SK-N-SH treated with all-trans-retinoic acid at 6 μM for 48 hours (cell line): ENCODE measurements at regions not wholly inside any gene's neighbourhood (a gene's known extent, or its start where the extent isn't known, plus 50 kb on each side); places are given as distances from the start of the nearest gene placed in this dataset.

ENCODE experiments used
- ATAC-seq: fragments of 200-7000 bp; cut with Tn5 transposase; 3 replicates; pipeline ENCODE4 v1.9.1; 2020; ENCODE audit warnings: mild to moderate bottlenecking, moderate library complexity
- ARNTL ChIP-seq: fragments of 450-650 bp; formaldehyde crosslinking; IDR thresholded peaks from 2 replicates; pipeline ENCODE4 v1.5.0; 2020; ENCODE audit warnings: low read depth, mild to moderate bottlenecking, moderate library complexity, borderline replicate concordance
- BACH2 ChIP-seq: fragments of 250-450 bp; sonication (Bioruptor Pico); IDR thresholded peaks from 2 replicates; pipeline ENCODE4 v1.9.0; 2021; ENCODE audit warnings: mild to moderate bottlenecking, borderline replicate concordance
- ISL1 ChIP-seq: fragments of 250-450 bp; sonication (Bioruptor Pico); IDR thresholded peaks from 2 replicates; pipeline ENCODE4 v2.1.2; 2022; ENCODE audit warnings: mild to moderate bottlenecking, moderate library complexity
- OSR1 ChIP-seq: fragments of 250-450 bp; sonication (Bioruptor Pico); IDR thresholded peaks from 2 replicates; pipeline ENCODE4 v1.8.0; 2022; ENCODE audit warnings: moderate library complexity, mild to moderate bottlenecking, inconsistent platforms
- PPARA ChIP-seq: fragments of 250-450 bp; sonication (Bioruptor Pico); IDR thresholded peaks from 2 replicates; pipeline ENCODE4 v1.5.0; 2020; ENCODE audit warnings: mild to moderate bottlenecking, borderline replicate concordance
- SNAI2 ChIP-seq: fragments of 250-450 bp; sonication (Bioruptor Pico); IDR thresholded peaks from 2 replicates; pipeline ENCODE4 v1.5.0; 2020; ENCODE audit warnings: mild to moderate bottlenecking, moderate library complexity
- TOX ChIP-seq: fragments of 250-450 bp; sonication (Bioruptor Pico); IDR thresholded peaks from 2 replicates; pipeline ENCODE4 v1.8.0; 2021; ENCODE audit warnings: mild to moderate bottlenecking, moderate library complexity, borderline replicate concordance
- ZC3H10 ChIP-seq: fragments of 250-450 bp; sonication (Bioruptor Pico); IDR thresholded peaks from 2 replicates; pipeline ENCODE4 v1.5.1; 2021; ENCODE audit warnings: mild to moderate bottlenecking, moderate library complexity
- ZFP3 ChIP-seq: fragments of 250-450 bp; sonication (Bioruptor Pico); IDR thresholded peaks from 2 replicates; pipeline ENCODE4 v1.5.0; 2020; ENCODE audit warnings: mild to moderate bottlenecking, moderate library complexity
- ZFP30 ChIP-seq: fragments of 450-650 bp; formaldehyde crosslinking; IDR thresholded peaks from 2 replicates; pipeline ENCODE4 v1.5.0; 2022; ENCODE audit warnings: mild to moderate bottlenecking, moderate library complexity
- ZNF565 ChIP-seq: fragments of 450-650 bp; formaldehyde crosslinking; conservative IDR thresholded peaks from 2 replicates; pipeline ENCODE4 v1.5.0; 2020; ENCODE audit warnings: low read depth, mild to moderate bottlenecking, moderate library complexity
- ZNF70 ChIP-seq: fragments of 450-650 bp; formaldehyde crosslinking; IDR thresholded peaks from 2 replicates; pipeline ENCODE4 v1.5.0; 2020; ENCODE audit warnings: mild to moderate bottlenecking, moderate library complexity
- ZNF8 ChIP-seq: fragments of 450-650 bp; formaldehyde crosslinking; IDR thresholded peaks from 2 replicates; pipeline ENCODE4 v1.5.0; 2020; ENCODE audit warnings: mild to moderate bottlenecking, moderate library complexity
- TF ChIP-seq, protein P1 (sequence below): fragments of 250-450 bp; sonication (Bioruptor Pico); IDR thresholded peaks from 2 replicates; pipeline ENCODE4 v1.8.0; 2020; ENCODE audit warnings: mild to moderate bottlenecking, moderate library complexity, borderline replicate concordance
- TF ChIP-seq, protein P2 (sequence below): fragments of 250-450 bp; sonication (Bioruptor Pico); IDR thresholded peaks from 2 replicates; pipeline ENCODE4 v1.8.0; 2021; ENCODE audit warnings: low read depth, mild to moderate bottlenecking, moderate library complexity, borderline replicate concordance
- TF ChIP-seq, protein P3 (sequence below): fragments of 250-450 bp; sonication (Bioruptor Pico); IDR thresholded peaks from 2 replicates; pipeline ENCODE4 v1.5.1; 2020; ENCODE audit warnings: low read depth, mild to moderate bottlenecking, moderate library complexity
- TF ChIP-seq, protein P4 (sequence below): fragments of 250-450 bp; sonication (Bioruptor Pico); IDR thresholded peaks from 2 replicates; pipeline ENCODE4 v1.5.1; 2021; ENCODE audit warnings: mild to moderate bottlenecking, moderate library complexity
- TF ChIP-seq, protein P5 (sequence below): fragments of 250-450 bp; sonication (Bioruptor Pico); IDR thresholded peaks from 2 replicates; pipeline ENCODE4 v1.5.0; 2020; ENCODE audit warnings: mild to moderate bottlenecking, moderate library complexity

DNA sequence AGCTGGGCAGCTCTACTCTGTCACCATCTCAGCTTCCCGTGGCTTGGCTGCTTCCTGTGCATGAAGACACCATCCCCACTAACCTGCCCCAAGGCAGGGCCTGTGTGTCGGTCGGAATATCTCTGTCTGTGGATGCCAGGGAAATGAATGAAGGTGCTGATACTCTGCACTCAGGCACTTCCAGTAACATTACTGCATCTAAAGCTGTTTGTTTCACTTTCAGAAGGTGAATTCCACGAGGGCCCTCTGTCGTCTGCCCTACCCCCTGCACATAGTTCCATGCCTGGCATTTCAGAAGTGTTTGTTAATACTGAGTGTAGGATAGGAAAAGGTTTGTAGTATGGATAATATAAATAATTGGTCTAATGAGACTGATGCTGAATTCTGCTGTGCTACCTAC lies 114.7 kb upstream of the GMDS start:
- TF ChIP-seq ZNF8 (no peak), ISL1 (CRISPR knock-in tag) (no peak), ZNF70 (no peak), SNAI2 (CRISPR knock-in tag) (no peak), OSR1 (CRISPR knock-in tag) (no peak), PPARA (CRISPR knock-in tag) (no peak), ZNF565 (CRISPR knock-in tag) (no peak)
- TF ChIP-seq, protein P1, sequence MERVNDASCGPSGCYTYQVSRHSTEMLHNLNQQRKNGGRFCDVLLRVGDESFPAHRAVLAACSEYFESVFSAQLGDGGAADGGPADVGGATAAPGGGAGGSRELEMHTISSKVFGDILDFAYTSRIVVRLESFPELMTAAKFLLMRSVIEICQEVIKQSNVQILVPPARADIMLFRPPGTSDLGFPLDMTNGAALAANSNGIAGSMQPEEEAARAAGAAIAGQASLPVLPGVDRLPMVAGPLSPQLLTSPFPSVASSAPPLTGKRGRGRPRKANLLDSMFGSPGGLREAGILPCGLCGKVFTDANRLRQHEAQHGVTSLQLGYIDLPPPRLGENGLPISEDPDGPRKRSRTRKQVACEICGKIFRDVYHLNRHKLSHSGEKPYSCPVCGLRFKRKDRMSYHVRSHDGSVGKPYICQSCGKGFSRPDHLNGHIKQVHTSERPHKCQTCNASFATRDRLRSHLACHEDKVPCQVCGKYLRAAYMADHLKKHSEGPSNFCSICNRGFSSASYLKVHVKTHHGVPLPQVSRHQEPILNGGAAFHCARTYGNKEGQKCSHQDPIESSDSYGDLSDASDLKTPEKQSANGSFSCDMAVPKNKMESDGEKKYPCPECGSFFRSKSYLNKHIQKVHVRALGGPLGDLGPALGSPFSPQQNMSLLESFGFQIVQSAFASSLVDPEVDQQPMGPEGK (CRISPR knock-in tag) = no peak
- TF ChIP-seq, protein P2, sequence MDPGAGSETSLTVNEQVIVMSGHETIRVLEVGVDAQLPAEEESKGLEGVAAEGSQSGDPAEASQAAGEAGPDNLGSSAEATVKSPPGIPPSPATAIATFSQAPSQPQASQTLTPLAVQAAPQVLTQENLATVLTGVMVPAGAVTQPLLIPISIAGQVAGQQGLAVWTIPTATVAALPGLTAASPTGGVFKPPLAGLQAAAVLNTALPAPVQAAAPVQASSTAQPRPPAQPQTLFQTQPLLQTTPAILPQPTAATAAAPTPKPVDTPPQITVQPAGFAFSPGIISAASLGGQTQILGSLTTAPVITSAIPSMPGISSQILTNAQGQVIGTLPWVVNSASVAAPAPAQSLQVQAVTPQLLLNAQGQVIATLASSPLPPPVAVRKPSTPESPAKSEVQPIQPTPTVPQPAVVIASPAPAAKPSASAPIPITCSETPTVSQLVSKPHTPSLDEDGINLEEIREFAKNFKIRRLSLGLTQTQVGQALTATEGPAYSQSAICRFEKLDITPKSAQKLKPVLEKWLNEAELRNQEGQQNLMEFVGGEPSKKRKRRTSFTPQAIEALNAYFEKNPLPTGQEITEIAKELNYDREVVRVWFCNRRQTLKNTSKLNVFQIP (CRISPR knock-in tag) = no peak
- TF ChIP-seq, protein P3, sequence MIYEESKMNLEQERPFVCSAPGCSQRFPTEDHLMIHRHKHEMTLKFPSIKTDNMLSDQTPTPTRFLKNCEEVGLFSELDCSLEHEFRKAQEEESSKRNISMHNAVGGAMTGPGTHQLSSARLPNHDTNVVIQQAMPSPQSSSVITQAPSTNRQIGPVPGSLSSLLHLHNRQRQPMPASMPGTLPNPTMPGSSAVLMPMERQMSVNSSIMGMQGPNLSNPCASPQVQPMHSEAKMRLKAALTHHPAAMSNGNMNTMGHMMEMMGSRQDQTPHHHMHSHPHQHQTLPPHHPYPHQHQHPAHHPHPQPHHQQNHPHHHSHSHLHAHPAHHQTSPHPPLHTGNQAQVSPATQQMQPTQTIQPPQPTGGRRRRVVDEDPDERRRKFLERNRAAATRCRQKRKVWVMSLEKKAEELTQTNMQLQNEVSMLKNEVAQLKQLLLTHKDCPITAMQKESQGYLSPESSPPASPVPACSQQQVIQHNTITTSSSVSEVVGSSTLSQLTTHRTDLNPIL (CRISPR knock-in tag) = no peak
- ATAC-seq = no peak

DNA sequence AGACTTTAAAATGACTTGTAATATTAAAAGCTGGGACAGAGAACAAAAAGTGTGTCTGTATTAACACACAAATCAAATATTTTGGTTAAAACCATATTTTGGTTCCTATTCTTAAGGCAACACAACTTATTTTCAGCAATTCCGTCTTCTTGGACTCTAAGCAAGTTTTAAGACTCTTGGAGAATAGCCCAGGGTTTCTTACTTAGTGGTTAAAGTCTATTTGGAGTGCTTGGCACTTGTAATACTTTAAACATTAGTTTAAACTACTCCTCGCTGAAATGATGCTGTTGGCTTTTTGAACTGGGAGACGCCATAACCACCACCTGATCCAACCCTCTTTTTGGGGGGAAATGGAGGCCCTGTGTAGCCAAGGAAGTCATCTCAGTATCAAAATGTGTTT lies 109.7 kb upstream of the GMDS start:
- TF ChIP-seq BACH2 (CRISPR knock-in tag) (no peak), ARNTL (CRISPR knock-in tag) (no peak), PPARA (CRISPR knock-in tag) (no peak), ZFP30 (CRISPR knock-in tag) (no peak), ZFP3 (CRISPR knock-in tag) (no peak), ZNF8 (no peak), ZNF565 (CRISPR knock-in tag) (no peak), TOX (no peak), SNAI2 (CRISPR knock-in tag) (no peak), ZNF70 (no peak), ZC3H10 (CRISPR knock-in tag) (no peak), ISL1 (CRISPR knock-in tag) (no peak)
- TF ChIP-seq, protein P1 (CRISPR knock-in tag) = no peak
- TF ChIP-seq, protein P3 (CRISPR knock-in tag) = no peak
- TF ChIP-seq, protein P4, sequence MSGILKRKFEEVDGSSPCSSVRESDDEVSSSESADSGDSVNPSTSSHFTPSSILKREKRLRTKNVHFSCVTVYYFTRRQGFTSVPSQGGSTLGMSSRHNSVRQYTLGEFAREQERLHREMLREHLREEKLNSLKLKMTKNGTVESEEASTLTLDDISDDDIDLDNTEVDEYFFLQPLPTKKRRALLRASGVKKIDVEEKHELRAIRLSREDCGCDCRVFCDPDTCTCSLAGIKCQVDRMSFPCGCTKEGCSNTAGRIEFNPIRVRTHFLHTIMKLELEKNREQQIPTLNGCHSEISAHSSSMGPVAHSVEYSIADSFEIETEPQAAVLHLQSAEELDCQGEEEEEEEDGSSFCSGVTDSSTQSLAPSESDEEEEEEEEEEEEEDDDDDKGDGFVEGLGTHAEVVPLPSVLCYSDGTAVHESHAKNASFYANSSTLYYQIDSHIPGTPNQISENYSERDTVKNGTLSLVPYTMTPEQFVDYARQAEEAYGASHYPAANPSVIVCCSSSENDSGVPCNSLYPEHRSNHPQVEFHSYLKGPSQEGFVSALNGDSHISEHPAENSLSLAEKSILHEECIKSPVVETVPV = no peak
- TF ChIP-seq, protein P5, sequence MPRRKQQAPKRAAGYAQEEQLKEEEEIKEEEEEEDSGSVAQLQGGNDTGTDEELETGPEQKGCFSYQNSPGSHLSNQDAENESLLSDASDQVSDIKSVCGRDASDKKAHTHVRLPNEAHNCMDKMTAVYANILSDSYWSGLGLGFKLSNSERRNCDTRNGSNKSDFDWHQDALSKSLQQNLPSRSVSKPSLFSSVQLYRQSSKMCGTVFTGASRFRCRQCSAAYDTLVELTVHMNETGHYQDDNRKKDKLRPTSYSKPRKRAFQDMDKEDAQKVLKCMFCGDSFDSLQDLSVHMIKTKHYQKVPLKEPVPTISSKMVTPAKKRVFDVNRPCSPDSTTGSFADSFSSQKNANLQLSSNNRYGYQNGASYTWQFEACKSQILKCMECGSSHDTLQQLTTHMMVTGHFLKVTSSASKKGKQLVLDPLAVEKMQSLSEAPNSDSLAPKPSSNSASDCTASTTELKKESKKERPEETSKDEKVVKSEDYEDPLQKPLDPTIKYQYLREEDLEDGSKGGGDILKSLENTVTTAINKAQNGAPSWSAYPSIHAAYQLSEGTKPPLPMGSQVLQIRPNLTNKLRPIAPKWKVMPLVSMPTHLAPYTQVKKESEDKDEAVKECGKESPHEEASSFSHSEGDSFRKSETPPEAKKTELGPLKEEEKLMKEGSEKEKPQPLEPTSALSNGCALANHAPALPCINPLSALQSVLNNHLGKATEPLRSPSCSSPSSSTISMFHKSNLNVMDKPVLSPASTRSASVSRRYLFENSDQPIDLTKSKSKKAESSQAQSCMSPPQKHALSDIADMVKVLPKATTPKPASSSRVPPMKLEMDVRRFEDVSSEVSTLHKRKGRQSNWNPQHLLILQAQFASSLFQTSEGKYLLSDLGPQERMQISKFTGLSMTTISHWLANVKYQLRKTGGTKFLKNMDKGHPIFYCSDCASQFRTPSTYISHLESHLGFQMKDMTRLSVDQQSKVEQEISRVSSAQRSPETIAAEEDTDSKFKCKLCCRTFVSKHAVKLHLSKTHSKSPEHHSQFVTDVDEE (CRISPR knock-in tag) = no peak
- ATAC-seq = no peak
